GM12892 (cell line): ENCODE measurements at regions not wholly inside any gene's neighbourhood (a gene's known extent, or its start where the extent isn't known, plus 50 kb on each side); places are given as distances from the start of the nearest gene placed in this dataset.

ENCODE experiments used
- POLR2A ChIP-seq: IDR thresholded peaks from 2 replicates; pipeline ENCODE4 v1.6.1; 2011; ENCODE audit warnings: low read depth, low read length, control low read depth
- POLR2AphosphoS5 ChIP-seq: IDR thresholded peaks from 2 replicates; pipeline ENCODE4 v1.6.1; 2011; ENCODE audit warnings: low read depth, low read length, control low read depth
- TAF1 ChIP-seq: IDR thresholded peaks from 2 replicates; pipeline ENCODE4 v1.6.1; 2011; ENCODE audit warnings: low read depth, mild to moderate bottlenecking, control low read depth, low read length, borderline replicate concordance

- TF ChIP-seq POLR2AphosphoS5: no peak
- no peak for TF ChIP-seq POLR2A
- no peak for TF ChIP-seq TAF1
Measured at GRCh38 chr7:46009211-46009610, 88.1 kb upstream of the IGFBP3 start.
